ENCODE measurements at regions not wholly inside any gene's neighbourhood (a gene's known extent, or its start where the extent isn't known, plus 50 kb on each side); places are given as distances from the start of the nearest gene placed in this dataset.
A peak's percentile ranks its signal among the peaks of the same experiment; 100 is the strongest.
"Not testable (repeated sequence)": the region's sequence is repeated elsewhere in the genome, so short reads cannot be mapped to it uniquely, and the experiment has no call there.

DNA sequence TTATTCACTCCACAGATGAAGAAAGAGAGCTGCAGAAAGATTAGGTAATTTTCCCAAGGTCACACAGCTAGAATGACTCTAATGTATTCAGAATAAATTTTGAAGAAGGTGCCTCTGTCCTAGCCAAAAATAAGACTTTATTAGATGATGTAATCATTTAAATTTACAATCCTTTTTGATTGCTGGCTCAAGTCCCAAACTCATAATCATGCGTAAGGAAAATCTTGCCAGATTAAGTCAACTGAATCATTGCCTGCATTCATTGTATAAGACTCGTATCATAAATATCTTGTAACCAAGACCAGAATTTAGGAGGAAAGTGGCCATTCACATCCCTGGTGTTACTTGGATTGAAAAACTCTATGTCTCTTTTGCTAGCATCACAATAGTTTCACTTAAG is 53.1 kb upstream of the STK39 start:
- no peak for DNase-seq (ENCODE audit: low read depth in 2 of 2)

- DNase-seq (ENCODE audit: low read depth in 2 of 2): no peak
Measured at GRCh38 chr2:168304024-168304681, 56.8 kb upstream of the STK39 start.

DNA sequence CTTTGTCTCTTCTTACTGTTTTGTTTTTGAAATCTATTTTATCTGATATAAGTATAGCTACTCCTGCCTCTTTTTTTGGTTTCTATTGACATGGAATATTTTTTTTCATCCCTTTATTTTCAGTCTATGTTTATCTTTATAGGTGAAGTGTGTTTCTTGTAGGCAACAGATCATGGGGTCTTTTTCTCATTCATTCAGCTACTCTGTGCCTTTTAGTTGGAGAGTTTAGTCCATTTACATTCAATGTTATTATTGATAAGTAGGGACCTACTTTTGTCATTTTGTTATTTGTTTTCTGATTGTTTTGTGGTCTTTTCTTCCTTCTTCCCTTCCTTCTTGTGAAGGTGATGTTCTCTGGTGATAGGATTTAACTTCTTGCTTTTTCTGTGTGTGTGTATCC is 60.0 kb upstream of the STK39 start:
- no peak for DNase-seq (ENCODE audit: low read depth in 2 of 2)

DNA sequence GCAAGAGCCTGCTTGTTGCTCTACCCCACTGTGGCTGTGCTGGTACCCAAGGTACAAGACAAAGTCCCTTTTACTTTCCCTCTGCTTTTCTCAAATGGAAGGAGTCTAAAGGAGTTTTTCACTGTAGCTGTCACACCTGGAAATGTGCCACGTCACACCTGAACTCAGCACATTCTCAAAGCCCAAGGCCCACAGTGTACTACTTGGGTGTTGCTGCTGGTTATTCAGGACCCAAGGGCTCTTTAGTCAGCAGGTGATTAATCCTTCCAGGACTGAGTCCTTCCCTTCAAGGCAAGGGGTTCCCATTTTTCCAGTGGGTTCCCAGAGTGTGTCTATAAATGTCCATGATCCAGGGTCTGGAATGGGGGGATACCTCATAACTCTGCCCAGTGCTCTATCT is 63.2 kb upstream of the STK39 start:
- no peak for DNase-seq (ENCODE audit: low read depth in 2 of 2)

DNA sequence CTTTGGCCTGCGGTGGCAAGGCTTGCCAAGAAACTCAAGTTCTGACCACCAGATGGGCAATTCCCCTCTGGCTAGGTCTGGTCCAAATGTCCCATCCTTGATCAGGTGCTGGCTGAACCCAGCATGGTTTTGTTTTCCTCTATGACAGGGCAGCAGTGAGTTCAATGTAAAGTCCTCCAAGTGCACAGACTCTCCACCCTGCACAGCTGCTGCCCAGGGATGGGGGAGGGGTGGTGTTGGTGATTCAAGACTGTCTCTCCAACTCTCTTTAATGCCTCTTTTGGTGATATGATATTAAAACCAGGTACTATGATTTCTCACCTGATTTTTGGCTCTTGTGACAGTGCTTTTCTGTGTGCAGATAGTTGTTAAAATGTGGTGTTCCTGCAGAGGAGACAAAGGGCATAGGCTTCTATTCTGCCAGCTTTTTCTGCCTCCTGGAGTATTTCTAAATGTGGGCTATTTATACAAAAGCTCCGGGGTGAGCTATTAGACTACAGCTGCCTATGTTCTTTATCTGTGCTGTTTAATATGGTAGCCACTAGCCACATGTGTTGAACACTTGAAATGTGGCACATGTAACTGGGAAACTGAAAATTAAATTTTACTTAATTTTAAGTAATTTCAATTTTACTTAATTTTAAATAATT is 64.0 kb upstream of the STK39 start:
- DNase-seq (ENCODE audit: low read depth in 2 of 2): no peak

GRCh38 chr2:168312036-168312822 is 64.8 kb upstream of the STK39 start:
- DNase-seq (ENCODE audit: low read depth in 2 of 2): no peak

GRCh38 chr2:168314236-168314635 is 66.8 kb upstream of the STK39 start:
- no peak for DNase-seq (ENCODE audit: low read depth in 2 of 2)

GRCh38 chr2:168315331-168316072 is 68.1 kb upstream of the STK39 start:
- DNase-seq (ENCODE audit: low read depth in 2 of 2): no peak

GRCh38 chr2:168316073-168316440 is 68.7 kb upstream of the STK39 start:
- DNase-seq (ENCODE audit: low read depth in 2 of 2): no peak

DNA sequence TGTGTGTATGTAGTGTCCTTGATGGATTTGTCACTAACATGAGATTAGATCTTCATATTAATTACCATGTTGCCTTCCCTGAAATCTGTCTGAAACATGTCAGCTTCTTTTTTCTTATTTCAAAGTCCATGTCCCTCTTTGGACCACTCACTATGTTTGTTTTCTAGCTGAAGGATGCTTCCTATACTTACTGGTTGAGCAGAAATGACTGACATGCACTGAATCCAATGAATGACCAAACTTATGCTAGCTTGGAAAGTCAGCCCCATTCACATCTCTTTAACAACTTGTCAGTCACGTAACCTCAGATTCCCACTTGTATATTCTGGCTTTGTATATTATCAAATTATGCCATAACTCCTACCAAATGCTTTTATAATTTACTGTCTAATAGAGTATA is 69.9 kb upstream of the STK39 start:
- DNase-seq (ENCODE audit: low read depth in 2 of 2): no peak

GRCh38 chr2:168320267-168320666 is 72.9 kb upstream of the STK39 start:
- DNase-seq (ENCODE audit: low read depth in 2 of 2): no peak

DNA sequence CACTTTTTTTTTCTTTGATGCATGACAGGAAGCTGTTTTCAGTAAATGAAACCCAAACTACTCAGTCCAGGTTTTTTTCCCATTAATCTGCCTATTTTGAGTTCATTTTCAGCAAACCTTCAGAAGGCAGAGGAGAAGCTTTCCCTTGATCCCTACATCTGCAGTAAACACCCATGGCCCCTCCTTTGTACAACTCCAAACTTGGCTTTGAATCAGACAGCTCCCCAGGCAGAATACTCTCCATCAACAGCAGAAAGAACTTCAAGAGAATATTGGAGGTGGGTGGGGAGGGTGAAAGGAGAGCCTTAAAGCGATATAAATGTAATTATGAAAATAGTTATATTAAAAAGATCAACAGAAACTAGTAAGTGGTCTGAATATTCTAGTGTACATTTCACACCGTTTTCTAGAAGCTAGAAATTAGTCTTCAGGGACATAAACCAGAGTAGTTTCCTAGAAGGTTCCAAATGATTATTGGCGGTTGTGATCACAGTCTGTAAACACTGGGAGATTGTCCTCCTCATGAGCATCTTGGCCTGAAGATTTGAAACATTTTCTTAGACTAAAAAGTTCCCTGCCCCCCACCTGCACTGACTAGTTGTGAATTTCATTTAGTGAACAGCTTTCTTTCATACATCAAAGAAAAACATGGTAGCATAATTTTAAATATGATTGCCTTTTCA is 75.1 kb upstream of the STK39 start:
- no peak for DNase-seq (ENCODE audit: low read depth in 2 of 2)

- DNase-seq (ENCODE audit: low read depth in 2 of 2): no peak
Measured at GRCh38 chr2:168323529-168324021, 76.2 kb upstream of the STK39 start.

- DNase-seq (ENCODE audit: low read depth in 2 of 2): no peak
Measured at GRCh38 chr2:168326572-168326971, 79.2 kb upstream of the STK39 start.

DNA sequence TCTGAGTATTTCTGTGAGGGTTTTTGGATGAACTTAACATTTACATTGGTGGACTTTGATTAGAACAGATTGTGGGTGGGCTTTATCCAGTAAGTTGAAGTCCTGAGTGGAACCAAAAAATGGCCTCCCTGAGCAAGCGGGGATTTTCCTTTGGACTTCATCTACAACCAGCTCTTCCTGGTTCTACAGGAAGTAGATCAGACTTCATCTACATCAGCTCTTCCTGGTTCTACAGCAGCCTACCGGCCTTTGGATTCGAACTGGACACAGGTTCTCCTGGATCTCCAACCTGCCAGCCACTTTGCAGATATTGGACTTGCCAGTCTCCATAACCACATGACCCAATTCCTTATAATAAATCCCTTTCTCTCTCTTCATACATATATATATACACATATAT is 79.9 kb upstream of the STK39 start:
- DNase-seq (ENCODE audit: low read depth in 2 of 2): no peak

GRCh38 chr2:168328421-168328820 is 81.0 kb upstream of the STK39 start:
- DNase-seq (ENCODE audit: low read depth in 2 of 2): no peak

DNA sequence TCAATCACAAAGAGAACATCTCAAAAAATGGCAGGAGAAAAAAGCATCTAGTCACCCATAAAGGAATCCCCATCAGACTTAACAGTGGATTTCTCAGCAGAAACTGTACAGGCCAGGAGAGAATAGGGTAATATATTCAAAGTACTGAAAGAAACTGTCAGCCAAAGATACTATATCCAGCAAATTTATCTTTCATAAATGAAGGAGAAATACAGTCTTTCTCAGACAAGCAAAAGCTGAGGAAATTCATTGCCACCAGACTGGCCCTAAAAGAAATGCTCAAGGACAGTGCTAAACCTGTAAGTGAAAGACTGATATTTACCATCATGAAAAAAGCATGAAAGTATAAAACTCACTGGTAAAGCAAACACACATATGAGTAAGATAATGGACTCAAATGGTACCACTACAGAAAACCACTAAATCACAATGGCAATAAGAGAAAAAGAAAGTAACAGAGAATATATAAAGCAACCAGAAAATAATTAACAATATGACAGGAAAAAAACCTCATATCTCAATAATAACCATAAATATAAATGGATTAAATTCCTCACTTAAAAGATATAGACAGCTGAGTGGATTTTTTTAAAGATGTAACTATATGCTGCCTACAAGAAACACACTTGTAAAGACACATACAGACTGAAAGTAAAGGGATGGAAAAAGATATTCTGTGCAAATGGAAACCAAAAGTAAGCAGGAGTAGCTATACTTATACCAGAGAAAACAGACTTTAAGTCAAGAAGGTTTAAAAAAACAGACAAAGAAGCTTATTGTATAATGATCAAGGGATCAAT is 83.4 kb upstream of the STK39 start:
- DNase-seq (ENCODE audit: low read depth in 2 of 2): no peak

DNA sequence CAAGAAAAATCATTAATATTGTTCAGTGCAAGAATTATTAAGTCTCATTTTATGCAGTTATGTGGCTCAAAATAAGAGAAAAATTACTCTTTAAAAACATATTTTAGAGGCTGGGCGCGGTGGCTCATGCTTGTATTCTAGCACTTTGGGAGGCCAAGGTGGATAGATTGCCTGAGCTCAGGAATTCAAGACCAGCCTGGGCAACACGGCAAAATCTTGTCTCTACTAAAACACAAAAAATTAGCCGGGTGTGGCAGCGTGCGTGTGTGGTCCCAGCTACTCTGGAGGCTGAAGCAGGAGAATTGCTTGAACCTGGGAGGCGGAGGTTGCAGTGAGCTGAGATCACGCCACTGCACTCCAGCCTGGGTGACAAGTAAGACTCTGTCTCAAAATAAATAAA is 87.9 kb upstream of the STK39 start:
- not testable (repeated sequence) for DNase-seq (ENCODE audit: low read depth in 2 of 2)

DNA sequence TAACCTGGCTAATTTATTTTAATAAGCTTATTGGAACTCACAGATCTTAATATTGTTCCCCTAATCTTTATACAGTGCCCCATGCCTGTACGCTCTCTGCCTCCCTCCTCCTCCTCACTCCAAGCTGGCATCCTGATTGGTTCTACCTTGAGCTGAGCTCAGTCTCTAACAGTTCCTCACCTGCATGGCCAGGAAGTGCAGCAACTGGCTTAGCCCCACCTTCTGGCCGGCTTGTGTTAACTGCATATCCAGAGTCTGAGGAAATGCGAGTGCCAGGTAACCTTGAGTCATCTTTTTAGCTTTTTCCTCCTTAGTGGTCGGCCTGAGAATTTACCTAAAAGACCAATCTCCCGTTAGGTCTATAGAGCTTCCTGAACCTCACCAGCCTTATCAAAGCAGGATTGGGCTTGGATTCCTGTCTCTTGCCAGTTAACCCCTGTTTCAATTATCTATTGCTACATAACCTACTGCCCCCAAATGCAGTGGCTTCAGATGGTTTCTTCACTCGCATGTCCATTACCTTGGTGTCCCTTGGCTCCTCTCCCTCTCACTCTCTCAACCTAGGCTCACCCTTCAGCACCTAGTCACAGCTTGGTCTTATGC is 89.5 kb upstream of the STK39 start:
- peak in 1 of 2 donors; percentile 19 for DNase-seq (ENCODE audit: low read depth in 2 of 2)

- DNase-seq (ENCODE audit: low read depth in 2 of 2): no peak
Measured at GRCh38 chr2:168338292-168338691, 90.9 kb upstream of the STK39 start.
